T47D (cell line): ENCODE measurements at regions not wholly inside any gene's neighbourhood (a gene's known extent, or its start where the extent isn't known, plus 50 kb on each side); places are given as distances from the start of the nearest gene placed in this dataset.

Experiments used
- DNase-seq, 2 experiments: peaks; one replicate each; pipeline versions ENCODE4 v3.0.0 to v3.0.0-alpha.2; 2011 to 2012; ENCODE audit warnings: low read depth in 1 of 2, low spot score in 1 of 2
- JUND ChIP-seq: IDR thresholded peaks from 2 replicates; pipeline ENCODE4 v1.6.1; 2012; ENCODE audit warnings: low read depth
- in situ Hi-C: cut with HindIII; loops from 2 replicates; pipeline ENCODE4 v1.10.0; 2016; ENCODE audit warnings: low sequenced_read_pairs, low pct_unique_long_range_greater_than_20kb

DNA sequence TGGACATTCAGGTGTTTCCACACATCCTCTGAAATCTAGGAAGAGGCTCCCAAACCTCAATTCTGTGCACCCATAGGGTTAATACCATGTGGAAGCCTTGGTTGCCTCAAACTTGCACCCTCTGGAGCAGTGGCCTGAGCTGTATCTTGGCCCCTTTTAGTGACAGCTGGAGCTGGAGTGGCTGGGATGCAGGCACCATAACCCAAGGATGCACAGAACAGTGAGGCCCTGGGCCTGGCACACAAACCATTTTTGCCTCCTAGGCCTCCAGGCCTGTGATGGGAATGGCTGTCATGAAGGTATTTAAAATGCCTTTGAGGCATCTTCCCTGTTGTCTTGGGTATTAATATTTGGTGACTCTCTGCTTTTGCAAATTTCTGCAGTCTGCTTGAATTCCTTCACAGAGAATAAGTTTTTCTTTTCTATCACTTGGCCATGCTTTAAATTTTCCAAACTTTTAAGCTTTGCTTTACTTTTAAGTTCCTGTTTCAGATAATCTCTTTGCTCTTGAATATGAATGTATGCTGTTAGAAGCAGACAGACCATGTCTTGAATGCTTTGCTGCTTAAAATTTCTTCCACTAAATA is 1594.5 kb upstream of the PCDH20 start:
- in situ Hi-C loops, result no loop called here

DNA sequence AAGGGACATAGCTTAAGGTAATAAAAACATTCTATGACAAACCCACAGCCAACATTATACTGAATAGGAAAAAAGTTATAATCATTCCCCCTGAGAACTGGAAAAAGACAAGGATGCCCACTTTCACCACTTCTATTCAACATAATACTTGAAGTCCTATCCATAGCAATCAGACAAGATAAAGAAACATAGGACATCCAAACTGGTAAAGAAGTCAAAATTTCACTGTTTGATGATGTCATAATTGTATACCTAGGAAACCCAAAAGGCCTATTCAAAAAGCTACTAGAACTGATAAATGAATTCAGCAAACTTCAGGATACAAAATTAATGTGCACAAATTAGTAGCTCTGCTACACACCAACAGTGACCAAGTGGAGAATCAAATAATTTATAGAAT is 1590.0 kb upstream of the PCDH20 start:
- DNase-seq, result no peak
- no peak for TF ChIP-seq JUND
- in situ Hi-C loops, result no loop called here

More for the DNA sequence above, 1594.5 kb upstream of the PCDH20 start:
- no peak for TF ChIP-seq JUND
- DNase-seq, result no peak

DNA sequence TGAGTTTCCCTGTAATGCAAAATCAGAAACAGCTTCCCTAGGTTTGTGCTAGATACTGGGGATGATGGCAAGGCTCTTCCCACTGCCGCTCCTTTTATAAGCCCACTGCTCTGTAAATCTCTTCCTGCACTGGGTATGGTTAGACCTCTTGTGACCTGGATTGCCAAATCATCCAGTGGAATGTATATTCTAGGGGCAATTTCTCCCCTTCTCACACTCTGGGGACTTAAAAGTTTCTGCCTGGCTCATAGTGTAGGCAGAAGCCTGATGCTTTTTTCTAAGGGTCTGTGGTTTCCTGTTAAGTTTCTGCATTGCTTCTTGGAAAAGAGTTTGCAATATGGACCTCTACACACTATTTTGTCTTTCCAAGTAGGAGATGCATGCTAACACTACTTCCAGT is 1582.0 kb upstream of the PCDH20 start:
- no peak for DNase-seq
- in situ Hi-C loops, result no loop called here
- no peak for TF ChIP-seq JUND

DNA sequence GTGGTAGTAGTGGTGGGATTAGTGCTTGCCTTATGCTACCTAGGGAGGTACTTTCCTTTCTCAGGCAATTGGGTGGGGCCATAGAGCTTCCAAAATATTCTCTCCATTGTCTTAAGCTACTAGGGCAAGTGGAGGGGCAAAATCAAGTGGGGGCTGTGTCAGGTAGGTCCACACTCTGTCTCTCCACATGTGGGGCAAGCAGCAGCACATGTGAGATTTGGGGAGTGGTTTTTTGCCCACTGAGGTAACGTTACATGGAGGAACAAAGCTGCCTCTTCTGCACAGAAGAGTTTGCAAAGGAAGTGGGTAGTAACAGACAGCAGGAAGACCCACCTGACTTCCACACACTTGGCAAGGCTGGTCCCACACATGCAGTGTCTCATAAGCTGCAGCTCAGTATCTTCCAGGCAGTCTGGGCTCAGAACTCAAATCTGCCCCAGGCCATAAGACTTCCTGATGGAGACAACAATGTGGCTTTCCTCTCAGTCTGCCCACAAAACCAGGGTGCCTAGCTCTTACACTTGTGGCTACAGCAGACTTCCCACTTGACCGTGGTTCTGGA is 1581.5 kb upstream of the PCDH20 start:
- no peak for TF ChIP-seq JUND
- DNase-seq, result no peak
- in situ Hi-C loops, result no loop called here

DNA sequence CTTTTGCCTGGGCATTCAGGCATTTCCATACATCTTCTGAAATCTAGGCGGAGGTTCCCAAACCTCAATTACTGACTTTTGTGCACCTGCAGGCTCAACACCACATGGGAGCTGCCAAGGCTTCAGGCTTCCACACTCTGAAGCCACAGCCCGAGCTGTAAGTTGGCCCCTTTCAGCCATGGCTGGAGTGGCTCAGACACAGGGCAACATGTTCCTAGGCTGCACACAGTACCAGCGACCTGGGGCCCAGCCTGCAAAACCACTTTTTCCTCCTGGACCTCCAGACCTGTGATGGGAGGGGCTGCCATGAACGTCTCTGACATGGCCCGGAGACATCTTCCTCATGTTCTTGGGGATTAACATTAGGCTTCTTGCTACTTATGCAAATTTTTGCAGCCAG is 1558.2 kb upstream of the PCDH20 start:
- no peak for TF ChIP-seq JUND
- no peak for DNase-seq
- in situ Hi-C loops, result no loop called here

DNA sequence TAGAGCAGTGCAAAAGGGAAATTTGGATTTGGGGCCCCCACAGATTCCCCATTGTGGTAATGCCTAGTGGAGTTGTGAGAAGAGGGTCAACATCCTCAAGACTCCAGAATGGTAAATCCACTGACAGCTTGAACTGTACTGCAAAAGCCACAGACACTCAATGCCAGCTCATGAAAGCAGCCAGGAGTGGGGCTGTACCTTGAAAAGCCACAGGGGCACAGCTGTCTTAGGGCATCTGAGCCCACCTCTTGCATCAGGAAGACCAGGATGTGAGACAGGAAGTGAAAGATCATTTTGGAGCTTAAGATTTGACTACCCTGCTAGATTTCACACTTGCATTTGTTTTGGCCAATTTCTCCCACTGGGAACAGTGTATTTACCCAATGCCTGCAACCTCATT is 1548.9 kb upstream of the PCDH20 start:
- no peak for TF ChIP-seq JUND
- DNase-seq, result no peak
- in situ Hi-C loops, result no loop called here

DNA sequence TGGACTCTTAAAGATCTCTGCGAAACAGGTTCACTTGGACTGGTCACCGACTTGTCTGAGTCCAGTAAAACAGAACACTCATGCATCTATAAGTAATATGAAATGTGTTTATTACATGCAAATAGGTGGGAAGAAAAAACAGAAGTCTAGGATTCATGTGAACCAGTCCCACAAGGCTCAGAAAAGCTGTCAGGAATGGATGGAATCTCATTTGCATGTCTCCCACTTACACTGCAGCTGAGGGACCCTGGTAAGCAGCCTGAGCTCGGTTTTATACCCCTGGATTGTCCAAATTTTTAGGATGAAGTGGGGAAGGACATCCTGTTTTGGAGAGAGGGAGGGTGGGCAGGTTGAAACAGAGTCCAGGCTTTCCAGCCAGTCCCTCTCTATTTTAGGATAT is 1545.1 kb upstream of the PCDH20 start:
- in situ Hi-C loops, result no loop called here
- no peak for TF ChIP-seq JUND
- DNase-seq, result no peak

DNA sequence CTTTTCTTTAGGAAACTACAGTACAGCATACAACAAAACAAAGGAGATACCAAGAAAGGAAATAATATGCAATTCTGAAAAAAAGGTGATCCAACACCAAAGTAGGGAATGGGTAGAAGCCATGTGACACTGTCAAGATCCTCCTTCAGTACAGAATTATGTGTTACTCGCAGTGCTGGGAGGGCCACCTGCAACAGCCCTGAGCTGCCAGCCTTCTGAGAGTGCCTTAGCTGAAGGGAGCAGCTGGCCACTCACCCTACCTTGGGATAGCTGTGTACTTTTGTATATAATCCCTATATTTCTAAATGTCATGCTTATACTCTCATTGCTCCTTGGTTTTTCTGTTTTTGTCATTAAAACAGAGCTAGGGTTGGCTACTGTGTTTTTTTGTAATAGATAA is 1518.2 kb upstream of the PCDH20 start:
- DNase-seq, result no peak
- in situ Hi-C loops, result no loop called here
- no peak for TF ChIP-seq JUND

DNA sequence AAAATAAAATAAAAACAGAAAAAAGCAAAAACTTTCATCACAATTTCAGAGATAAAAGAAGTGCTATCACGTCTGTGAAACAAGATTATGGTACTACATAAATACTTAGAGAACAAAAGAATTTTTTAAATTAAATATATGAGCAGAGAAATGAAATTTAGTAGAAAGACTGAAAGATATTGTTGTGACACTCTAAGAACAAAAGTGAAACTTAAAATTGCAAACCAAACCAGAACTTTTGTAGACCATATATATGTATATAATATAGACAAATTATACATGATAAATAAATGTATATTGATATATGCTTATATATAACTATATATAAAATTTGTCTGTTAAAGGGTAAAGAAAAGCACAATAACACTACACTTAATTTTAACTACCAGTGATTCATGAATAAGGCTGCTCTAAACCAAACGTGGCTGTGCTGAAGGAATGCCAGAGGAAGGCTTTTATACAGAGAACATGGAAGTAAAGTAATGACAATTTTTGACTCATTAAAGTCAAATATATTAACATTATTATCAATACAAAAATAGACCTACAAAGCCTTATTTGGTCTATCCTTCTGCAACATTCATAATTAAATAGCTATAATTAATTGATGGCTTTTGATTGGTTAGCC is 1516.7 kb upstream of the PCDH20 start:
- in situ Hi-C loops, result no loop called here
- no peak for TF ChIP-seq JUND
- no peak for DNase-seq

DNA sequence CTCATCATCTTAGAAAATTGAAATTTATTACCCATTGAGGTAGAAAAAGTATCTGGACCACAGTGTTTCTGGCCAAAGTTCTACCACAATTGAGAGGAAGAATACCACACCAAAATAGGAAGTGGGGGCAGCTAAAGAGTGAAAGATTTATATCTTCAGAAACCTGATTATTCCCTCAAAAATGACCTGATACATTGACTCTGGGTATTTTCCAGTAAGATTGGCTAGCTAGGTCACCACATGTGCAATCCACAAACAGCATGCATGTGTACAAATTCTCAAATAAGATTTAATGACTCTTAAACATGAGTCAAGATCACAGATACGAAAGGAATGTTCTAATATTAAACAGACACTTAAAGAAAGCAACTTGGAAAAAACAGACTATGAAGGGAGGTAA is 1516.2 kb upstream of the PCDH20 start:
- no peak for DNase-seq
- no peak for TF ChIP-seq JUND

DNA sequence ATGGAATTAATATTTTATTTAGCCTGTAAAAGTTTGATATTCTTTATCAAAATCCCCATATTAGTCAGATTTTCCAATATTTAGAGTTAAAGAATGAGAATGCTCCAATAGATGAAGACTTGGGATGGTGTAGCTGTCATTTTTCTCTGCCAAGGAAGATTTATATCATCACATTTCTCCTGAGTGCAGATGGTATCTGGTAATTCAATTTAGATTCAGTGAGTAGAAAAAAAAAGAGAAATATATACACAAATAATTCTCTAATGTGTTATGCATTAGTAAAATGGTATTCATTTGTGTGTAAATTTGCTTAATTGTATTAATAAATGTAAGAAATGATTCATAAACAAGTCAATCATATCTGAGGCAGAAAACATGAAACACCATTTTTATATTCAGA is 1508.7 kb upstream of the PCDH20 start:
- in situ Hi-C loops, result no loop called here
- DNase-seq, result no peak
- no peak for TF ChIP-seq JUND

More for the DNA sequence above, 1516.2 kb upstream of the PCDH20 start:
- in situ Hi-C loops, result no loop called here

DNA sequence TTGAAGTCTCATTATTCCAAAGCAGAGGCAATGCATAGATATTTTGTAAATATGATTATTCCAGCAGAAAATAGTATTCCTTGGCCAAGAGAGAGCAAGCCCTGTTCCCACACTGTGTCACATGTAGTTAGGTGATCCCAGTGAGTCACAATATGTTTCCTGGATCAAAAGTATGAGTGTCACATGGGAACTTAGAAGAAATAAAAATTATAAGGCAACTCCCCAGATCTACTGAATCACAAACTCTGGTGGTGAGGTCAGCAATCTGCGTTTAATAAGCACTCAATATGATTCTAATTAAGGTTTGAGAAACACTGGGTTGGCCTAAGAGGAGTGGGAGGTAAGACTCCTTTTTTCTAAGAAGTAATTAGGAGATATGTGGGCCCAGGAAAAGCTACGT is 1504.5 kb upstream of the PCDH20 start:
- no peak for TF ChIP-seq JUND
- in situ Hi-C loops, result no loop called here
- no peak for DNase-seq

DNA sequence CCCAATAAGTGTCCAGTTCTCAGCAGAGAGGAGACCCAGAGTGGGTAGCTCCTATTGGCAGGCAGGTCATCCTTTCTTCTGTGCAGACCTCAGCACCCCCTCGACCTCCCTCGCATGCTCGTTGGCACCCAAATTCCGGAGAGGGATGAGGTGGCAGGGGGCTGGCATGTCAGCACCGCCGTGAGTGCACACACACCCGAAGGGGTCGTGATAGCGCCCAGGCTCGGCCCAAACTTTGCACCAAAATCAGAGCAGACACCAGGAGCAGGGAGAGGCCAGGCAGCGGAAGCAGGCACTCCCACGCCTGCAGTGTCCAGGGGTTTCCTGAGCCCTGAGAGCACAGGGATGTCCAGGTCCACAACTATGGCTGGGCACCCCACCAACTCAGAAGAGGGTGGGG is 1503.8 kb upstream of the PCDH20 start:
- TF ChIP-seq JUND, result no peak
- in situ Hi-C loops, result no loop called here
- DNase-seq, result no peak
